MM.1S (cell line): ENCODE measurements at regions not wholly inside any gene's neighbourhood (a gene's known extent, or its start where the extent isn't known, plus 50 kb on each side); places are given as distances from the start of the nearest gene placed in this dataset.
"Not testable (repeated sequence)": the region's sequence is repeated elsewhere in the genome, so short reads cannot be mapped to it uniquely, and the experiment has no call there.

Experiments
- EZH2 ChIP-seq: fragments of 300-600 bp; sonication (generic); optimal IDR thresholded peaks from 2 replicates; pipeline ENCODE3; 2017; ENCODE audit warnings: low read depth, mild to moderate bottlenecking, antibody characterized with exemption, low read length, mixed read lengths
- EZH2phosphoT487 ChIP-seq: fragments of 300-600 bp; sonication (generic); IDR thresholded peaks from 2 replicates; pipeline ENCODE4 v1.6.1; 2018; ENCODE audit warnings: antibody characterized with exemption, low read length
- TF ChIP-seq, protein P1 (sequence below): fragments of 300-600 bp; sonication (generic); IDR thresholded peaks from 2 replicates; pipeline ENCODE4 v1.5.1; 2016; ENCODE audit warnings: antibody characterized with exemption, low read length, mixed read lengths

DNA sequence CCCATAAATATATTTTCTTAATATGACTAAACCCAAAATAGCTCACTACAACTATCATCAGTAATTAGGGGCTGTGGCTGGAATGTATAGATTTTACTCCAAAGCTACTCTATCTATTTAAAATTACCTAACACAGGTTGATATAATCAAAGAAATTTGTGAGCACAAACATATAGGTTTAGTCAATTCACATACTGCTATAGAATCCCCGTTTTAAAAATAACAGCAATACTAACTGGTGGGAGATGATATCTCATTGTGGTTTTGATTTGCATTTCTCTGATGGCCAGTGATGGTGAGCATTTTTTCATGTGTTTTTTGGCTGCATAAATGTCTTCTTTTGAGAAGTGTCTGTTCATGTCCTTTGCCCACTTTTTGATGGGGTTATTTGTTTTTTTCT is 1434.9 kb upstream of the CELF2 start:
- TF ChIP-seq, protein P1, sequence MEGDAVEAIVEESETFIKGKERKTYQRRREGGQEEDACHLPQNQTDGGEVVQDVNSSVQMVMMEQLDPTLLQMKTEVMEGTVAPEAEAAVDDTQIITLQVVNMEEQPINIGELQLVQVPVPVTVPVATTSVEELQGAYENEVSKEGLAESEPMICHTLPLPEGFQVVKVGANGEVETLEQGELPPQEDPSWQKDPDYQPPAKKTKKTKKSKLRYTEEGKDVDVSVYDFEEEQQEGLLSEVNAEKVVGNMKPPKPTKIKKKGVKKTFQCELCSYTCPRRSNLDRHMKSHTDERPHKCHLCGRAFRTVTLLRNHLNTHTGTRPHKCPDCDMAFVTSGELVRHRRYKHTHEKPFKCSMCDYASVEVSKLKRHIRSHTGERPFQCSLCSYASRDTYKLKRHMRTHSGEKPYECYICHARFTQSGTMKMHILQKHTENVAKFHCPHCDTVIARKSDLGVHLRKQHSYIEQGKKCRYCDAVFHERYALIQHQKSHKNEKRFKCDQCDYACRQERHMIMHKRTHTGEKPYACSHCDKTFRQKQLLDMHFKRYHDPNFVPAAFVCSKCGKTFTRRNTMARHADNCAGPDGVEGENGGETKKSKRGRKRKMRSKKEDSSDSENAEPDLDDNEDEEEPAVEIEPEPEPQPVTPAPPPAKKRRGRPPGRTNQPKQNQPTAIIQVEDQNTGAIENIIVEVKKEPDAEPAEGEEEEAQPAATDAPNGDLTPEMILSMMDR, result not testable (repeated sequence)
- TF ChIP-seq EZH2, EZH2phosphoT487: not testable (repeated sequence)
